SJCRH30 (cell line): ENCODE measurements at regions not wholly inside any gene's neighbourhood (a gene's known extent, or its start where the extent isn't known, plus 50 kb on each side); places are given as distances from the start of the nearest gene placed in this dataset.
"Not testable (repeated sequence)": the region's sequence is repeated elsewhere in the genome, so short reads cannot be mapped to it uniquely, and the experiment has no call there.

ENCODE experiments used
- DNase-seq, 2 experiments: peaks; one replicate each; pipeline ENCODE4 v3.0.0-alpha.2; 2015 to 2020
- H3K27ac ChIP-seq: fragments of 250-450 bp; sonication (Bioruptor Pico); 2 replicates; pipeline ENCODE4 v1.5.1; 2020; ENCODE audit warnings: mild to moderate bottlenecking, moderate library complexity
- H3K27me3 ChIP-seq: fragments of 250-450 bp; sonication (Bioruptor Pico); 2 replicates; pipeline ENCODE4 v1.5.1; 2020; ENCODE audit warnings: mild to moderate bottlenecking, moderate library complexity
- H3K36me3 ChIP-seq: fragments of 250-450 bp; sonication (Bioruptor Pico); 2 replicates; pipeline ENCODE4 v1.5.1; 2020; ENCODE audit warnings: mild to moderate bottlenecking, moderate library complexity
- H3K4me1 ChIP-seq: fragments of 250-450 bp; sonication (Bioruptor Pico); 2 replicates; pipeline ENCODE4 v1.5.1; 2020; ENCODE audit warnings: mild to moderate bottlenecking, moderate library complexity
- H3K4me3 ChIP-seq: fragments of 250-450 bp; sonication (Bioruptor Pico); 2 replicates; pipeline ENCODE4 v1.5.1; 2020; ENCODE audit warnings: mild to moderate bottlenecking, moderate library complexity
- H3K9me3 ChIP-seq: fragments of 250-450 bp; sonication (Bioruptor Pico); replicated peaks from 2 replicates; pipeline ENCODE4 v1.5.1; 2020; ENCODE audit warnings: mild to moderate bottlenecking, moderate library complexity

DNA sequence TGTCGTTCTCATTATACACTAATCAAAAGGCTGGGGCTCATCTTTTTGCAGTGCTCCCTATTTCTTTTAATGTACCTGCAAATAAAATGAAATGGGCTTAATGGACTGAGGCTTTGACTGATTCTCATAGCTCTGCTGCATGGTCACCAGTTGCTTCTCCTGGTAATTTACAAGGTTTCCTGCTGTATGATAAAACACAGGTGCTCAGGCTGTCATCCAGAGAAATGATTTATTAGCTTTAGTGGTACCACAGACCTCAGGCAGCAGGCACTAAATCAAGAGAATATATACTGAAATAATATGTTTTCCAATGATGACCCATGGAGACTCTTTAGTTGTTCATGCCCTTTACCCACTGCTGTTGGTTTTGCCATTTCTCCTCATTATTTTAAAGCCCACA lies 137.7 kb downstream of the C4orf33 start:
- Histone ChIP-seq H3K4me1 (no peaks in the 10 kb centered on the region), H3K27ac (no peak overlapping the region), H3K36me3 (no peaks in the 10 kb centered on the region), H3K27me3 (no peaks in the 10 kb centered on the region), H3K4me3 (no peak overlapping the region), H3K9me3 (no peaks in the 10 kb centered on the region)
- DNase-seq, result no peak

DNA sequence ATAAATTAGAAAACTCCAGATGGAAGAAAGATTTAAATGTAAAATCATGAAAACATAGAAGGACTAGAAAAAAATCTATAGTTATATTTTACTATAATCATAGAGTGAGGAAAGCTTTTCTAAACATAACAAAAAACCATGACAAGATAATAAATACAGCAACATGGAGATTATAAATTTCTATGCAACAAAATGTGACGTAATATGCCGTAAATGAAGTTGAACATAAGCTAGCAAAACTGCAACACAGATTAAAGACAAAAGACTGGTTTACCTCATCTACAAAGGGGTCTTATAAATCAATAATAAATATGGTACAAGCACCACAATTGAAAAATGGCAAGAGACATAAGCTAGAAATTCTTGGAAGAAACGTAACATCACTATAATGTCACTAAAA lies 140.4 kb downstream of the C4orf33 start:
- no peak for DNase-seq
- H3K9me3 ChIP-seq, result no peaks in the 10 kb centered on the region
- no peaks in the 10 kb centered on the region for H3K27me3 ChIP-seq
- no peaks in the 10 kb centered on the region for H3K36me3 ChIP-seq
- H3K27ac ChIP-seq, result no peak overlapping the region
- no peaks in the 10 kb centered on the region for H3K4me1 ChIP-seq
- H3K4me3 ChIP-seq, result no peak overlapping the region

- H3K27me3 ChIP-seq, result no peaks in the 10 kb centered on the region
- no peaks in the 10 kb centered on the region for H3K4me1 ChIP-seq
- no peak overlapping the region for H3K4me3 ChIP-seq
- no peak for DNase-seq
- no peaks in the 10 kb centered on the region for H3K9me3 ChIP-seq
- no peaks in the 10 kb centered on the region for H3K36me3 ChIP-seq
- no peak overlapping the region for H3K27ac ChIP-seq
Measured at GRCh38 chr4:129239088-129239487, 143.1 kb downstream of the C4orf33 start.

GRCh38 chr4:129240816-129241215 lies 144.9 kb downstream of the C4orf33 start:
- Histone ChIP-seq H3K36me3 (no peaks in the 10 kb centered on the region), H3K4me3 (no peak overlapping the region), H3K4me1 (no peaks in the 10 kb centered on the region), H3K9me3 (no peaks in the 10 kb centered on the region), H3K27ac (no peak overlapping the region), H3K27me3 (no peaks in the 10 kb centered on the region)
- DNase-seq, result no peak

- Histone ChIP-seq H3K27me3 (no peaks in the 10 kb centered on the region), H3K27ac (no peak overlapping the region), H3K9me3 (no peaks in the 10 kb centered on the region)
Measured at GRCh38 chr4:129246145-129246544, 150.2 kb downstream of the C4orf33 start.

DNA sequence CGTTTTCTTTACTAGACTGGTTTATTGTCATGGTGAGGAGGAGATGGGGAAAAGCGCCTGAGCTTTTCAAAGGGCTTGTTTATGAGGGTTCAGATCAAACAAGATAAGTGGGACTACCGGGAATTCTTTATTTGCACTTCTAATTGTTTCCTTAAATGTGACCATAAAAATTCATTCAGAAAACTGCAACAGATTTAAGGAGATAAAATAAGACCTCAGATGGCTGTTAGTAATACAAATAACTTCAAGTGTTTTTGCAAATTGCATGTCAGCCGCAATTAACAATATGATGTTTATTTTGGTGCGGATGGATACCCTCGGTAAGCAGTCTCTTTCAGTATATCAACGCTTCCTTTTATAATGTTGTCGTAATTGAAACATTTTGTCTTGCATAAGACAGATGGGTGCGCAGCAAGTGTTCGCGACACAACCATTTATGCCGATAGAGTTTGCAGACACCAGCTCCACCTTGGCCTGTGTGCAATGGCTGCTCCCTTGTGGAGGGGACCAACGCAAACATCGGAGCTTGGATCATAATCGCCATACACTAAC lies 151.0 kb downstream of the C4orf33 start:
- Histone ChIP-seq H3K27me3 (no peaks in the 10 kb centered on the region), H3K4me3 (no peak overlapping the region), H3K4me1 (peaks cover 26% of the 10 kb centered on the region), H3K36me3 (no peaks in the 10 kb centered on the region), H3K9me3 (no peaks in the 10 kb centered on the region), H3K27ac (no peak overlapping the region)
- no peak for DNase-seq

More at GRCh38 chr4:129246145-129246544, 150.2 kb downstream of the C4orf33 start:
- no peak for DNase-seq
- Histone ChIP-seq H3K4me1 (peaks cover 21% of the 10 kb centered on the region), H3K36me3 (no peaks in the 10 kb centered on the region), H3K4me3 (no peak overlapping the region)

DNA sequence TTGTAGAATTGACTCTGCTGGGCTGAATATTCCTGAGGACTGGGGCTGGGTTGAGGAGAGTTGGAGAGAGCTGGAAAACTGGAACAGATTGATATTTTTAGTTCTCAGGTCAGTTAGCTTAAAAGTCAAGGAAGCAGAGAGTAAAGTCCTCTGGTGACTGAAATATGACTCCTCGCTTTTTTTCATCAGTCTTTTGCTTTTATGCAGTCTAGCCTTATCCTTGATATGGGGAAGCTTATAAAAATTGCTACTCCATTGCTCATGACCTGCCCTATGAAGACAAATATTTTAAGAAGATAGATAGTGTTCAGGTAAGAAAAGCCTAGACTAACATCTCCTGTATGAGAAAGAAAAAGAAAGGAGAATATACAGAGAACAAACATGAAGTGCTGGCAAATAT lies 152.7 kb downstream of the C4orf33 start:
- H3K4me1 ChIP-seq, result peaks cover 26% of the 10 kb centered on the region
- H3K36me3 ChIP-seq, result no peaks in the 10 kb centered on the region
- no peak overlapping the region for H3K4me3 ChIP-seq
- H3K27ac ChIP-seq, result no peak overlapping the region
- H3K9me3 ChIP-seq, result no peaks in the 10 kb centered on the region
- H3K27me3 ChIP-seq, result no peaks in the 10 kb centered on the region
- peak in 1 of 2 experiments; percentile 21 for DNase-seq

DNA sequence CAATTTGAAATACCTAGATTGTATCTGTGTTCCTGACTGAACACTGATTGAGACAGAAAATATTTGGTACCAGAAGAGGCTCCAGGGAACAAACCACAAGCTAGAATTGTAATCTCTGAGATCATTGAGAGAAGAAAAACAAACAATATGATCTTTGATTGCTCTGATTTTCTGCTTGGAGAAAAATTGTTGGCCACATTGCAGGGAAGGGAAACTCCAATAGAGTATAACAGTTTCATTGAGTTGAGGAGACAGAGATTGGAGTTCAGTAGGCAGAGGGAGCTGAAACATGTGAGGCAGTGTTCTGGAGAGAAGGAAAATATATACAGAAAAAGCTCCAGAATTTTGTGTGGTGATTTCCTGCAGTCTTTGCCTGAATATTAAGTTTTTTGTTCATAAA lies 158.2 kb downstream of the C4orf33 start:
- no peaks in the 10 kb centered on the region for H3K9me3 ChIP-seq
- H3K27ac ChIP-seq, result no peak overlapping the region
- H3K27me3 ChIP-seq, result no peaks in the 10 kb centered on the region
- DNase-seq, result peak in 1 of 2 experiments; percentile 36
- peaks cover 18% of the 10 kb centered on the region for H3K4me1 ChIP-seq
- no peak overlapping the region for H3K4me3 ChIP-seq
- H3K36me3 ChIP-seq, result no peaks in the 10 kb centered on the region

DNA sequence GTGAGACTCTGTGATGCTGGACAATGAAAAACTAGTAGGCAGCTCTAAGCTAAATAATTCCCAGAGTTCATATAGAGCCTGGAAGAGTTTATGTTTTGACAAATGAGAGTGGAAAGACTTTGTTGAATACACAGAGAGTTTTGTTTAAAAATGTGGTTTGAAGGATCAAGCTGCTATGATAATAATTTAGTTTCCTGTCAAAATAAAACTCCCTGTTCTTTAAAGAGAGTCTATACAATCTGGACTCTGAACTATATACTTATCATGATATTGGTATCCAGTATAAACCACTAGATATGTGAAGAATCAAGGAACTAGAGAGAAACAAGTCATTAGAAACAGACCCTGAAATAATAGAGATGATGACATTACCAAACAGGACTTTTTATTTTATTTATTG lies 158.6 kb downstream of the C4orf33 start:
- no peaks in the 10 kb centered on the region for H3K9me3 ChIP-seq
- no peaks in the 10 kb centered on the region for H3K27me3 ChIP-seq
- peaks cover 16% of the 10 kb centered on the region for H3K4me1 ChIP-seq
- H3K27ac ChIP-seq, result no peak overlapping the region
- H3K36me3 ChIP-seq, result no peaks in the 10 kb centered on the region
- no peak overlapping the region for H3K4me3 ChIP-seq
- DNase-seq, result no peak

- DNase-seq, result peak; percentile 17 to 49
- H3K36me3 ChIP-seq, result no peaks in the 10 kb centered on the region
- no peaks in the 10 kb centered on the region for H3K27me3 ChIP-seq
- H3K9me3 ChIP-seq, result no peaks in the 10 kb centered on the region
- no peaks in the 10 kb centered on the region for H3K4me1 ChIP-seq
- H3K27ac ChIP-seq, result no peak overlapping the region
- no peak overlapping the region for H3K4me3 ChIP-seq
Measured at GRCh38 chr4:129261584-129261983, 165.6 kb downstream of the C4orf33 start.

DNA sequence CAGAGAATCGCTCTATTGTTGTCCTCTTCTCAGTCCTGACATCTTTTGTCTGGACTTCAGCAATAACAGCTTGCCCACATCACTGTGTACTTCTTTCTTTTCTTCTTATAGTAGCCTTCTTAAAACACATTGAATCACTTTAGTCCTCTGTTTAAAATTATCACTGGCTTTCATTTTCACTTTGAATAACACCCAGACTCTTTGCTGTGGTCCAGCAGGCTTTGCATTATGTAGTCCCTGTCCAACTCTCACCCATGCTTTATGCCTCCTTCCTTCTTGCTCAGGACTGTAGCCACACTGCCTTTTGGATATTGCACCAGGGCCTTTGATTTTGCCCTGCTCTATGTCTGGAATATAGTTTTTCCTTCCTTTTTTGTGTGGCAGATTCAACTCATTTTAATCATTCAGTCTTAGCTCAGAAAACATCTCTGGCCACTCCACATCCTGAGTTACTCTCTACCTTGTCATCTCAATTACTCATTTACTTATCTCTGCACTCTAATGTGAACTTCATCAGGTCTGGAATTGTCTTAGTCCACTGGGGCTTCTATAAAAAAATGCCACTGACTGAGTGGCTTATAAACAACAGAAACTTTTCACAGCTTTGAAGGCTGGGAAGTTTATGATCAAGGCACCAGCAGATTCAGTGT lies 168.2 kb downstream of the C4orf33 start:
- no peaks in the 10 kb centered on the region for H3K4me1 ChIP-seq
- DNase-seq, result no peak
- no peaks in the 10 kb centered on the region for H3K27me3 ChIP-seq
- H3K4me3 ChIP-seq, result no peak overlapping the region
- no peaks in the 10 kb centered on the region for H3K36me3 ChIP-seq
- no peak overlapping the region for H3K27ac ChIP-seq
- H3K9me3 ChIP-seq, result no peaks in the 10 kb centered on the region

- Histone ChIP-seq H3K4me3 (no peak overlapping the region), H3K36me3 (no peaks in the 10 kb centered on the region), H3K4me1 (no peaks in the 10 kb centered on the region), H3K27me3 (no peaks in the 10 kb centered on the region), H3K27ac (no peak overlapping the region), H3K9me3 (no peaks in the 10 kb centered on the region)
- DNase-seq, result no peak
Measured at GRCh38 chr4:129278868-129279267, 182.9 kb downstream of the C4orf33 start.

GRCh38 chr4:129282293-129282692 lies 186.3 kb downstream of the C4orf33 start:
- no peak for DNase-seq
- Histone ChIP-seq H3K27ac (no peak overlapping the region), H3K4me3 (no peak overlapping the region), H3K4me1 (no peaks in the 10 kb centered on the region), H3K36me3 (no peaks in the 10 kb centered on the region), H3K9me3 (no peaks in the 10 kb centered on the region), H3K27me3 (no peaks in the 10 kb centered on the region)

DNA sequence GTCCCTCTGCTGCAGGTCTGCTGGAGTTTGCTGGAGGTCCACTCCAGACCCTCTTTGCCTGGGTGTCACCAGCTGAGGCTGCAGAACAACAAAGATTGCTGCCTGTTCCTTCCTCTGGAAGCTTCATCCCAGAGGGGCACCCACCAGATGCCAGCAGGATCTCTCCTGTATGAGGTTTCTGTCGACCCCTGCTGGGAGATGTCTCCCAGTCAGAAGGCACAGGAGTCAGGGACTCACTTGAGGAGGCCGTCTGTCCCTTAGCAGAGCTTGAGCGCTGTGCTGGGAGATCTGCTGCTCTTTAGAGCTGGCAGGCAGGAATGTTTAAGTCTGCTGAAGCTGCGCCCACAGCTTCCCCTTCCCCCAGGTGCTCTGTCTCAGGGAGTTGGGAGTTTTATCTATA lies 196.2 kb downstream of the C4orf33 start:
- H3K27ac ChIP-seq, H3K4me1 ChIP-seq, H3K4me3 ChIP-seq, H3K27me3 ChIP-seq, H3K36me3 ChIP-seq, H3K9me3 ChIP-seq, DNase-seq: not testable (repeated sequence)

DNA sequence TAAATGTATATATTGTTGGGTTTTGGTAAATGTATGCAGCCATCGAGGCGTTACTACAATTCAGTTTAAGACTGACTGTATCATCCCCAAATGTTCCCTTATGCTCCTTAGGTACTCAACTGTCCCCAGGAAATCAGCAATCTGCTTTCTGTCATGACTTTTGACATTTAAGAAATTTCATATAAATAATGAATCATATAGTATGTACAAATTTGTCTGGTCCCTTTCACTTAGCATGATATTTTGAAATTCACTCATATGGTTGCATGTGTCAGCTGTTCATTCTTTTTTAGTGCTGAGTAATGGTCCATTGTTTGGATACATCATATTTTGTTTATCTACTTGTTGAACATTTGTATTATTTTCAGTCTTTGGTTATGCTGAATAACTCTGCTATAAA lies 218.8 kb downstream of the C4orf33 start:
- DNase-seq, result no peak
- no peaks in the 10 kb centered on the region for H3K27me3 ChIP-seq
- H3K4me3 ChIP-seq, result no peak overlapping the region
- no peak overlapping the region for H3K27ac ChIP-seq
- no peaks in the 10 kb centered on the region for H3K36me3 ChIP-seq
- no peaks in the 10 kb centered on the region for H3K4me1 ChIP-seq
- no peaks in the 10 kb centered on the region for H3K9me3 ChIP-seq

- Histone ChIP-seq H3K27ac (no peak overlapping the region), H3K9me3 (no peaks in the 10 kb centered on the region), H3K4me1 (no peaks in the 10 kb centered on the region), H3K27me3 (no peaks in the 10 kb centered on the region), H3K36me3 (no peaks in the 10 kb centered on the region), H3K4me3 (no peak overlapping the region)
- no peak for DNase-seq
Measured at GRCh38 chr4:129322920-129323319, 227.0 kb downstream of the C4orf33 start.
